HL-60 (cell line): ENCODE measurements at regions not wholly inside any gene's neighbourhood (a gene's known extent, or its start where the extent isn't known, plus 50 kb on each side); places are given as distances from the start of the nearest gene placed in this dataset.

Experiments used
- DNase-seq, 2 experiments: peaks; one replicate each; pipeline ENCODE4 v3.0.0-alpha.2; 2010 to 2020; ENCODE audit warnings: low read depth in 1 of 2, low spot score in 1 of 2
- H3K27ac ChIP-seq: fragments of 250-450 bp; sonication (Bioruptor Pico); replicated peaks from 2 replicates; pipeline ENCODE4 v1.5.1; 2020; ENCODE audit warnings: mild to moderate bottlenecking, moderate library complexity
- H3K27me3 ChIP-seq: fragments of 250-450 bp; sonication (Bioruptor Pico); 2 replicates; pipeline ENCODE4 v1.5.1; 2021; ENCODE audit warnings: mild to moderate bottlenecking, moderate library complexity; ENCODE audit not compliant: insufficient read depth, poor library complexity, severe bottlenecking
- H3K4me3 ChIP-seq: replicated peaks from 2 replicates; pipeline ENCODE4 v1.5.1; 2011; ENCODE audit warnings: mild to moderate bottlenecking, control low read depth, low read length; ENCODE audit not compliant: insufficient read depth
- GABPA ChIP-seq: IDR thresholded peaks from 2 replicates; pipeline ENCODE4 v1.6.1; 2012; ENCODE audit warnings: low read depth
- POLR2AphosphoS5 ChIP-seq: IDR thresholded peaks from 2 replicates; pipeline ENCODE4 v1.6.1; 2012; ENCODE audit warnings: low read depth
- REST ChIP-seq: IDR thresholded peaks from 2 replicates; pipeline ENCODE4 v1.6.1; 2012; ENCODE audit warnings: low read depth; ENCODE audit not compliant: insufficient replicate concordance
- SPI1 ChIP-seq: IDR thresholded peaks from 2 replicates; pipeline ENCODE4 v1.6.1; 2012; ENCODE audit warnings: low read depth, mild to moderate bottlenecking, borderline replicate concordance
- TF ChIP-seq, protein P1 (sequence below): IDR thresholded peaks from one replicate; pipeline ENCODE4 v1.5.1; 2011; ENCODE audit warnings: low read length, control low read depth, inconsistent platforms; ENCODE audit not compliant: insufficient read depth

- H3K27ac ChIP-seq = no peak overlapping the region
- no peak overlapping the region for H3K4me3 ChIP-seq
- no peak for TF ChIP-seq REST
- TF ChIP-seq SPI1 = no peak
- TF ChIP-seq POLR2AphosphoS5 = no peak
- TF ChIP-seq, protein P1, sequence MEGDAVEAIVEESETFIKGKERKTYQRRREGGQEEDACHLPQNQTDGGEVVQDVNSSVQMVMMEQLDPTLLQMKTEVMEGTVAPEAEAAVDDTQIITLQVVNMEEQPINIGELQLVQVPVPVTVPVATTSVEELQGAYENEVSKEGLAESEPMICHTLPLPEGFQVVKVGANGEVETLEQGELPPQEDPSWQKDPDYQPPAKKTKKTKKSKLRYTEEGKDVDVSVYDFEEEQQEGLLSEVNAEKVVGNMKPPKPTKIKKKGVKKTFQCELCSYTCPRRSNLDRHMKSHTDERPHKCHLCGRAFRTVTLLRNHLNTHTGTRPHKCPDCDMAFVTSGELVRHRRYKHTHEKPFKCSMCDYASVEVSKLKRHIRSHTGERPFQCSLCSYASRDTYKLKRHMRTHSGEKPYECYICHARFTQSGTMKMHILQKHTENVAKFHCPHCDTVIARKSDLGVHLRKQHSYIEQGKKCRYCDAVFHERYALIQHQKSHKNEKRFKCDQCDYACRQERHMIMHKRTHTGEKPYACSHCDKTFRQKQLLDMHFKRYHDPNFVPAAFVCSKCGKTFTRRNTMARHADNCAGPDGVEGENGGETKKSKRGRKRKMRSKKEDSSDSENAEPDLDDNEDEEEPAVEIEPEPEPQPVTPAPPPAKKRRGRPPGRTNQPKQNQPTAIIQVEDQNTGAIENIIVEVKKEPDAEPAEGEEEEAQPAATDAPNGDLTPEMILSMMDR = no peak
- no peak for TF ChIP-seq GABPA
- no peaks in the 10 kb centered on the region for H3K27me3 ChIP-seq
- no peak for DNase-seq
Measured at GRCh38 chr13:78147905-78148304, 229.3 kb upstream of the EDNRB start.

GRCh38 chr13:78145276-78145675 is 226.6 kb upstream of the EDNRB start:
- H3K4me3 ChIP-seq = no peak overlapping the region

GRCh38 chr13:78139765-78140164 is 221.1 kb upstream of the EDNRB start:
- DNase-seq = no peak
- H3K4me3 ChIP-seq = no peak overlapping the region
- no peak for TF ChIP-seq SPI1
- no peak for TF ChIP-seq REST
- TF ChIP-seq POLR2AphosphoS5 = no peak
- no peak overlapping the region for H3K27ac ChIP-seq
- no peaks in the 10 kb centered on the region for H3K27me3 ChIP-seq

More at GRCh38 chr13:78145276-78145675, 226.6 kb upstream of the EDNRB start:
- Histone ChIP-seq H3K27me3 (no peaks in the 10 kb centered on the region), H3K27ac (no peak overlapping the region)
- no peak for DNase-seq
- TF ChIP-seq, protein P1 = no peak
- TF ChIP-seq SPI1 (no peak), REST (no peak), GABPA (no peak), POLR2AphosphoS5 (no peak)

DNA sequence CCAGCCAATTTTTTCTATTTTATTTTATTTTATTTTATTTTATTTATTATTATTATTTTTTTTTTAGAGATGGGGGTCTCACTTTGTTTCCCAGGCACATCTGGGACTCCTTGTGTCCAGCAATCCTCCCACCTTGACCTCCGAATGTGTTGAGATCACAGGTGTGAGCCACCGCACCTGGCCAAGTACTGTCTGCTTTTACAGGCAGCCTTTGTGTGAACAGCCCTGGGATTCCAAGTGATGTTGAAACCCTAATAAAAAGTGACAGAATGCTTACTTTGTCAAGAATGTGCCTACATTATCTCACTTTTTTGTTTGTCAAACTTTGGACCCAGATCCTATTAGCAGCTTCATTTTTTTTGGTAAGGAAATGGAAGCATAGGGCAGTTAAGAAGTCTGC is 220.1 kb upstream of the EDNRB start:
- DNase-seq = no peak
- no peak for TF ChIP-seq GABPA
- no peak for TF ChIP-seq SPI1
- TF ChIP-seq REST = no peak
- TF ChIP-seq POLR2AphosphoS5 = no peak
- TF ChIP-seq, protein P1 = no peak
- Histone ChIP-seq H3K4me3 (no peak overlapping the region), H3K27ac (no peak overlapping the region), H3K27me3 (no peaks in the 10 kb centered on the region)
